Osteoblast (primary cell): ENCODE measurements at regions not wholly inside any gene's neighbourhood (a gene's known extent, or its start where the extent isn't known, plus 50 kb on each side); places are given as distances from the start of the nearest gene placed in this dataset.

Experiments used
- DNase-seq: peaks from one replicate; pipeline ENCODE4 v3.0.0; 2011; ENCODE audit warnings: low spot score, mixed read lengths; ENCODE audit not compliant: insufficient read length; ENCODE audit errors: missing footprints
- H2AFZ ChIP-seq: 2 replicates; pipeline ENCODE4 v1.6.0; 2011; ENCODE audit warnings: mild to moderate bottlenecking, low read length
- H3K27ac ChIP-seq: 2 replicates; pipeline ENCODE4 v1.5.1; 2011; ENCODE audit warnings: mild to moderate bottlenecking, low read depth, low read length, moderate library complexity
- H3K27me3 ChIP-seq: 2 replicates; pipeline ENCODE4 v1.6.0; 2012; ENCODE audit warnings: mild to moderate bottlenecking, control low read depth, inconsistent platforms, low read length, moderate library complexity; ENCODE audit not compliant: insufficient read depth
- H3K36me3 ChIP-seq: 2 replicates; pipeline ENCODE4 v1.5.1; 2011; ENCODE audit warnings: mild to moderate bottlenecking, low read length, control low read depth, moderate library complexity; ENCODE audit not compliant: insufficient read depth
- H3K4me1 ChIP-seq: 2 replicates; pipeline ENCODE4 v1.5.1; 2011; ENCODE audit warnings: mild to moderate bottlenecking, low read length, control low read depth, moderate library complexity; ENCODE audit not compliant: insufficient read depth
- H3K4me2 ChIP-seq: 2 replicates; pipeline ENCODE4 v1.6.0; 2011; ENCODE audit warnings: mild to moderate bottlenecking, low read length; ENCODE audit not compliant: insufficient read depth
- H3K4me3 ChIP-seq: fragments of 200-600 bp; sonication (generic); 3 replicates; pipeline ENCODE4 v1.5.1; 2012; ENCODE audit warnings: mild to moderate bottlenecking, low read length, inconsistent platforms; ENCODE audit not compliant: insufficient read depth
- H3K79me2 ChIP-seq: 2 replicates; pipeline ENCODE4 v1.6.0; 2012; ENCODE audit warnings: mild to moderate bottlenecking, low read length, control low read depth, inconsistent platforms; ENCODE audit not compliant: insufficient read depth
- H3K9me3 ChIP-seq: 2 replicates; pipeline ENCODE4 v1.5.1; 2011; ENCODE audit warnings: low read depth, low read length, control low read depth
- H4K20me1 ChIP-seq: 2 replicates; pipeline ENCODE4 v1.6.0; 2012; ENCODE audit warnings: mild to moderate bottlenecking, low read length, control low read depth; ENCODE audit not compliant: insufficient read depth
- TF ChIP-seq, protein P1 (sequence below): IDR thresholded peaks from 2 replicates; pipeline ENCODE4 v1.5.1; 2011; ENCODE audit warnings: mild to moderate bottlenecking, low read depth, low read length, moderate library complexity; ENCODE audit errors: extremely low read depth

DNA sequence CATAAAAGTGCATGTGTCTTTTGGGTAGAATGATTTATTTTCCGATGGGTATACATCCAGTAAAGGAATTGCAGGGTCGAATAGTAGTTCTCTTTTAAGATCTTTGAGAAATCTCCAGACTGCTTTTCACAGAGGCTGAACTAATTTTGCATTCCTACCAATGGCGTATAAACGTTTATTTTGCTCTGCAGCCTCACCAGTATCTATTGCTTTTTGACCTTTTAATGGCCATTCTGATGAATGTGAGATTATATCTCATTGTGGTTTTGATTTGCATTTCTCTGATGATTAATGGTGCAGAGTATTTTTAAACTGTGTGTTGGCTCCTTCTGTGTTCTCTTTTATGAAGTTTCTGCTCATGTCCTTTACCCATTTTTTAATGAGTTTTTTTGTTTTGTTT is 1020.1 kb downstream of the NXPH1 start:
- no peak for DNase-seq
- H3K4me1 ChIP-seq = no peaks in the 10 kb centered on the region
- H3K27ac ChIP-seq = no peak overlapping the region
- TF ChIP-seq, protein P1, sequence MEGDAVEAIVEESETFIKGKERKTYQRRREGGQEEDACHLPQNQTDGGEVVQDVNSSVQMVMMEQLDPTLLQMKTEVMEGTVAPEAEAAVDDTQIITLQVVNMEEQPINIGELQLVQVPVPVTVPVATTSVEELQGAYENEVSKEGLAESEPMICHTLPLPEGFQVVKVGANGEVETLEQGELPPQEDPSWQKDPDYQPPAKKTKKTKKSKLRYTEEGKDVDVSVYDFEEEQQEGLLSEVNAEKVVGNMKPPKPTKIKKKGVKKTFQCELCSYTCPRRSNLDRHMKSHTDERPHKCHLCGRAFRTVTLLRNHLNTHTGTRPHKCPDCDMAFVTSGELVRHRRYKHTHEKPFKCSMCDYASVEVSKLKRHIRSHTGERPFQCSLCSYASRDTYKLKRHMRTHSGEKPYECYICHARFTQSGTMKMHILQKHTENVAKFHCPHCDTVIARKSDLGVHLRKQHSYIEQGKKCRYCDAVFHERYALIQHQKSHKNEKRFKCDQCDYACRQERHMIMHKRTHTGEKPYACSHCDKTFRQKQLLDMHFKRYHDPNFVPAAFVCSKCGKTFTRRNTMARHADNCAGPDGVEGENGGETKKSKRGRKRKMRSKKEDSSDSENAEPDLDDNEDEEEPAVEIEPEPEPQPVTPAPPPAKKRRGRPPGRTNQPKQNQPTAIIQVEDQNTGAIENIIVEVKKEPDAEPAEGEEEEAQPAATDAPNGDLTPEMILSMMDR = no peak
- H3K79me2 ChIP-seq = no peaks in the 10 kb centered on the region
- no peaks in the 10 kb centered on the region for H3K27me3 ChIP-seq
- H3K36me3 ChIP-seq = no peaks in the 10 kb centered on the region
- H2AFZ ChIP-seq = no peak overlapping the region
- no peaks in the 10 kb centered on the region for H3K9me3 ChIP-seq
- no peak overlapping the region for H3K4me2 ChIP-seq
- H3K4me3 ChIP-seq = no peak overlapping the region
- H4K20me1 ChIP-seq = no peaks in the 10 kb centered on the region

DNA sequence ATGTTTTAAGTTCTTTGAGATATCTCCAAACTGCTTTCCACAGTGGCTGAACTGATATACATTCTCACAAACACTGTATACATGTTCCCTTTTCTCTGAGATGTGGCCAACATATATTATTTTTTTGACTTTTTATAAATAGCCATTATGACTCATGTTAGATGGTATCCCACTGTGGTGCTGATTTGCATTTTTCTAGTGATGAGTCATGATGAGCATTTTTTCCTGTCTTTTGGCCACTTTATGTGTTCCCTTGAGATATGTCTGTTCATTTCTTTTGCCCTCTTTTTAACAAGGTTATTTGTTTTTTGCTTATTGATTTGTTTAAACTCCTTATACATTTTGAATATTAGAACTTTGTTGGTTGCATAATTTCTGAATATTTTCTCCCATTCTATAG is 1055.1 kb downstream of the NXPH1 start:
- no peak overlapping the region for H3K27ac ChIP-seq
- no peak overlapping the region for H3K4me3 ChIP-seq
- H3K79me2 ChIP-seq = no peaks in the 10 kb centered on the region
- H3K27me3 ChIP-seq = no peaks in the 10 kb centered on the region
- H3K36me3 ChIP-seq = no peaks in the 10 kb centered on the region
- peak; percentile 72 for DNase-seq
- no peaks in the 10 kb centered on the region for H3K9me3 ChIP-seq
- H4K20me1 ChIP-seq = no peaks in the 10 kb centered on the region
- no peak overlapping the region for H2AFZ ChIP-seq
- H3K4me2 ChIP-seq = peak overlapping the region; percentile 9
- TF ChIP-seq, protein P1 = no peak
- H3K4me1 ChIP-seq = peaks cover 11% of the 10 kb centered on the region

DNA sequence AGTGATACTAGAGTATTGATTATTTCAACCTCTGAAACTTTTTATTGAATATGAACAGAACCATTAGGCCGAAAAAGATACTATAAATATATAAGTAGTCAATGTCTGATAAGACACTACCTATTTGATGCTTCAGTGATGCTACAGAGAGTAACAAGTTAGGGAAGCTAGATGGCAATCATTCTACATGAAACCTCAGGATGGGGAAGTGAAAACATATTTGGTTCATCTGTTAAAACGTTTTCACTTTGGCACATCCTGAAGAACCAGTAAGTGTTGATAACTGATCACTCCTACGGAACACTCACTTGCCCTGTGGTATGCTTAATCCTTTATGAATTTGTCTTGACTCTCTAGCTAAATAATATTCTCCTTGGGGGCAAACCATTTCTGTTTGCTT is 1064.9 kb downstream of the NXPH1 start:
- no peak for DNase-seq
- Histone ChIP-seq H3K4me1 (no peaks in the 10 kb centered on the region), H3K4me3 (no peak overlapping the region), H3K9me3 (no peaks in the 10 kb centered on the region), H3K27ac (no peak overlapping the region), H4K20me1 (no peaks in the 10 kb centered on the region), H3K27me3 (no peaks in the 10 kb centered on the region), H3K4me2 (no peak overlapping the region), H2AFZ (no peak overlapping the region), H3K79me2 (no peaks in the 10 kb centered on the region), H3K36me3 (no peaks in the 10 kb centered on the region)
- TF ChIP-seq, protein P1 = no peak

DNA sequence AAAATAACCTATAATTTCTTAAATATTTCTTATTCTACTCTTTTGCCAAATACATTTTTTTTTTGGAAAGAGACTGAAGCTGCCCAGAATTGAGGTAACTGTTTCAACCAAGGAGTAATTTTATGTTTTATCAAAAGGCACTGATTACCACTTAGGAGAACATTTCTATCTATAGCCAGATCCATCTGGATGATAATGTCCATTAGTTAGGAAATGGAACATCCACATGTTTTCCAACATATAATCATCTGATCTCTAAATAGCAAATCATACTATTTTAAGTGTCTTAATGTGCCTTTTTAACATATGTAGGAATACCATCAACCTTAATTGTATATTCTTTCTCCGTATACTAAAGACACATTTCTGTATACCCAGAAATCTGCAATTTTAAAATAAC is 1068.9 kb downstream of the NXPH1 start:
- H3K4me3 ChIP-seq = no peak overlapping the region
- H3K36me3 ChIP-seq = no peaks in the 10 kb centered on the region
- no peak overlapping the region for H3K4me2 ChIP-seq
- H3K4me1 ChIP-seq = no peaks in the 10 kb centered on the region
- no peak overlapping the region for H3K27ac ChIP-seq
- no peaks in the 10 kb centered on the region for H4K20me1 ChIP-seq
- DNase-seq = peak; percentile 10
- no peaks in the 10 kb centered on the region for H3K9me3 ChIP-seq
- TF ChIP-seq, protein P1 = no peak
- H3K79me2 ChIP-seq = no peaks in the 10 kb centered on the region
- H2AFZ ChIP-seq = no peak overlapping the region
- no peaks in the 10 kb centered on the region for H3K27me3 ChIP-seq
